ENCODE measurements at regions not wholly inside any gene's neighbourhood (a gene's known extent, or its start where the extent isn't known, plus 50 kb on each side); places are given as distances from the start of the nearest gene placed in this dataset.
"Not testable (repeated sequence)": the region's sequence is repeated elsewhere in the genome, so short reads cannot be mapped to it uniquely, and the experiment has no call there.

DNA sequence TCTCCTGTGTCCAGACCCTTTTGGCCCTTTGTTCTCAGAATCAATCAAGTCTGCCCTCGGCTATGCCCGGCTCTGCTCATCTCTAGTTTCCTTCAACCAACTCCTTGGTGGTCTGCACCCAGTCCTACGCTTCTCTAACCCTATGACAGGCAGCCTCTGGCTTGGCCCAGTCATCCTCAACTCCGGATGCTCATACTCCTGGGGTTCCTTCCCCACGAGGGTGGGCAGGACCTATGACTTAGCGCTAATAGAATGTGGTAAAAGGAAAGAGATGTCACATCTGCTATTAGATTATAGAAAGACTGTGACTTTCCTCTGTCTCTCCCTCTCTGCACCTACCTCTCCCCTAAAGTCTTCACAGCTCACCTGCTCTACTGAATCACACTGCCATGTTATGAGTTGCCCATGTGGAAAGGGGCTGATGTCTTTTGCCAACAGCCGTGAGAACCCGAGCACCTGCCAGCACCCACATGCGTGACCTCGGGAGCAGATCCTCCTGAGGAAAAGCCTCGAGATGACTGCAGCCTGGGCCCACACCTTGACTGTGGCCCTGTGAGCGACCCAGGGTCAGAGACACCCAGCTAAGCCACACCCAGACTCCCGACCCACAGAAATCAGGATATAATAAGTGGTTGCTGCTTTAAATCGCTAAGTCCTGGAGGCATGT lies 334.9 kb downstream of the GADD45G start:
- ATAC-seq: no peak
- Mint-ChIP-seq H3K27ac (no peak overlapping the region), H3K9me3 (no peaks in the 10 kb centered on the region), H3K36me3 (no peaks in the 10 kb centered on the region), H3K4me1 (peaks cover 9% of the 10 kb centered on the region), H3K4me3 (no peak overlapping the region)
- no peak for DNase-seq (ENCODE audit: low spot score in 2 of 2)

DNA sequence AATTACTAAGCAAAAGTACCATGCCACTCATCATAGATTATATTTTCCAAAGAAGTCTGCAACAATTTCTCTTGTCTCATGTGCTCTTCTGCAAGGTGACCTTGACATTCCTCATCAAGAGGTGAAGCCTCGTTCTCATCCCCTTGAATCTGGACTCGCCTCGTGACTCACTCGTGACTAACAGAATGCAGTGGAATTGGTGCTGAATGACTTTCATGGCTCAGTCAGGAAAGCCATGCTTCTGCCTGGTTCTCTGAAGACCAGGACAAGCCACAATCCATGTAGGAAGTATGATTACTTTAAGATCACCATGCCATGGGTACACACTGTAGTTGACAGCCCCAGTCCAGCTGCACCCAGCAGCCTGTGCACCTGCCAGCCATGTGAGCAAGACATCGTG lies 335.8 kb downstream of the GADD45G start:
- no peak for DNase-seq (ENCODE audit: low spot score in 2 of 2)
- H3K27ac Mint-ChIP-seq: no peak overlapping the region
- H3K9me3 Mint-ChIP-seq: no peaks in the 10 kb centered on the region
- no peak for ATAC-seq
- no peaks in the 10 kb centered on the region for H3K36me3 Mint-ChIP-seq
- H3K4me3 Mint-ChIP-seq: no peak overlapping the region
- H3K4me1 Mint-ChIP-seq: peaks cover 9% of the 10 kb centered on the region

DNA sequence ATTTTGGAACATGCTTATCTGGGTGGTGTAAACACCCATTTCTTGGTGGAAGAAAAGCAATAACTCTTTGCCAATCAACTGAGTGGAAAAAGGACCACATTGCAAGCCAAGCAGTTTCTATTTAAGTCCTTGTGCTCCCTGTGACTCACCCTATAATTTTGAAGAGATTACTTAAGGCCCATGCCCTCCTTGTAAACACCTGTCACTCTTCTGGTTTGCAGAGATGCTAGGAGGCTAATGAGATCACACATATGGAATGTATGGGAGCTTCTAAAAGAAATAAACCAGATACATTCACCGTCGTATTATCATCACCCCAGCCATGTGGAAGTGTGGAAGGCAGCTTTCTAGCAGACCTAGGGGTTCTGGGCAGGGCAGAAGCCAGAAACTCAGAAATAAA lies 337.1 kb downstream of the GADD45G start:
- no peaks in the 10 kb centered on the region for H3K36me3 Mint-ChIP-seq
- no peak overlapping the region for H3K4me3 Mint-ChIP-seq
- H3K9me3 Mint-ChIP-seq: no peaks in the 10 kb centered on the region
- no peak for DNase-seq (ENCODE audit: low spot score in 2 of 2)
- peaks cover 9% of the 10 kb centered on the region for H3K4me1 Mint-ChIP-seq
- H3K27ac Mint-ChIP-seq: no peak overlapping the region
- peak; percentile 55 for ATAC-seq

GRCh38 chr9:89942643-89943042 lies 337.8 kb downstream of the GADD45G start:
- DNase-seq (ENCODE audit: low spot score in 2 of 2): no peak
- Mint-ChIP-seq H3K4me1 (peaks cover 10% of the 10 kb centered on the region), H3K9me3 (no peaks in the 10 kb centered on the region), H3K4me3 (no peak overlapping the region), H3K27ac (no peak overlapping the region), H3K36me3 (no peaks in the 10 kb centered on the region)
- ATAC-seq: no peak

- Mint-ChIP-seq H3K4me3 (no peak overlapping the region), H3K4me1 (peaks cover 15% of the 10 kb centered on the region), H3K27ac (no peak overlapping the region)
Observed at GRCh38 chr9:89943309-89943708, 338.5 kb downstream of the GADD45G start.

GRCh38 chr9:89943728-89944127 lies 338.9 kb downstream of the GADD45G start:
- no peak for ATAC-seq
- H3K4me3 Mint-ChIP-seq: no peak overlapping the region
- H3K4me1 Mint-ChIP-seq: peaks cover 15% of the 10 kb centered on the region
- H3K27ac Mint-ChIP-seq: no peak overlapping the region
- no peak for DNase-seq (ENCODE audit: low spot score in 2 of 2)
- no peaks in the 10 kb centered on the region for H3K9me3 Mint-ChIP-seq
- H3K36me3 Mint-ChIP-seq: no peaks in the 10 kb centered on the region

More at GRCh38 chr9:89943309-89943708, 338.5 kb downstream of the GADD45G start:
- DNase-seq (ENCODE audit: low spot score in 2 of 2) (no peak), ATAC-seq (no peak)
- H3K9me3 Mint-ChIP-seq: no peaks in the 10 kb centered on the region
- H3K36me3 Mint-ChIP-seq: no peaks in the 10 kb centered on the region

- no peak overlapping the region for H3K27ac Mint-ChIP-seq
- ATAC-seq: no peak
- no peak for DNase-seq (ENCODE audit: low spot score in 2 of 2)
- H3K36me3 Mint-ChIP-seq: no peaks in the 10 kb centered on the region
- no peaks in the 10 kb centered on the region for H3K9me3 Mint-ChIP-seq
- H3K4me3 Mint-ChIP-seq: no peak overlapping the region
- peaks cover 15% of the 10 kb centered on the region for H3K4me1 Mint-ChIP-seq
Observed at GRCh38 chr9:89945133-89945532, 340.3 kb downstream of the GADD45G start.

GRCh38 chr9:89946741-89947140 lies 341.9 kb downstream of the GADD45G start:
- Mint-ChIP-seq H3K36me3 (no peaks in the 10 kb centered on the region), H3K27ac (no peak overlapping the region), H3K9me3 (no peaks in the 10 kb centered on the region), H3K4me3 (no peak overlapping the region), H3K4me1 (peaks cover 9% of the 10 kb centered on the region)
- no peak for ATAC-seq
- DNase-seq (ENCODE audit: low spot score in 2 of 2): no peak

DNA sequence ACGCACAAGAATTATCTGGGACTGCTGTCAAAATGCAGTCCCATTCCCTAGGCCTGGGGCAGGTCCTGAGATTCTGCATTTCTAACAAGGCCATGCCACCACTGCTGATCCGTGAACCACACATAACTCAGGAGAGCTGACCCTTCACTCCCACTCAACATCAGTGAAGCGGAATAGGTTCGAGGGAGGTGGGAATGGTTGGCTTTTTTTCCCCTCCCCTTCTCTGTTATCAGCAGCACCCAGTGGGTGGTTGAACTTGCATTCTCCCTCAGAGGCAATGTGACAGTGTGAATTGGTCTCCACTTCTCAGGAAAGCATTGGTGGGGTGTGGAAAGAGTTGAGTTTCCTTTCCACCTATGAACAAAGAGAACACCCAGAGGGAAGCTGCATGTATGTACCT lies 344.3 kb downstream of the GADD45G start:
- H3K4me1 Mint-ChIP-seq: peaks cover 18% of the 10 kb centered on the region
- no peak overlapping the region for H3K27ac Mint-ChIP-seq

DNA sequence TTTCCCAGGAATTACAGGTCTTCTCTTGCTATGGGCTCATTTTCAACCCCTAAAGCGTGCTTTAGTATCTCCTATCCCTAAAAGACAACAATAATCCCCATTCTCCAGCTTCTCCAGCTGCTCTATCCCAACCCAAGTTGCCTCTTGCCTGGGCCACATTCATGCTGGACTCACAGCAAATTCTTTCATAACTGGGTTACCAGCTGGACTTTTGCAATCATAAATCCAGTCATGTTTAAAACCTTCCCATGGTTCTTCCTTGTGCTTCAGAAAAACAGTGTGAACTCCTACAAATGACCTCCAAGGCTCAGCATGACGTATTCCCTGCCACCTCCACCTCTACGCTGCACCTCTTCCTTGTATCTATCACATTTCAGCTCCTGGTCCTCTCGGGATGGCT lies 346.9 kb downstream of the GADD45G start:
- Mint-ChIP-seq H3K4me3 (no peak overlapping the region), H3K9me3 (no peaks in the 10 kb centered on the region), H3K27ac (no peak overlapping the region), H3K4me1 (peaks cover 18% of the 10 kb centered on the region), H3K36me3 (no peaks in the 10 kb centered on the region)
- DNase-seq (ENCODE audit: low spot score in 2 of 2) (no peak), ATAC-seq (no peak)

More for the DNA sequence above, 344.3 kb downstream of the GADD45G start:
- Mint-ChIP-seq H3K9me3 (no peaks in the 10 kb centered on the region), H3K36me3 (no peaks in the 10 kb centered on the region), H3K4me3 (no peak overlapping the region)
- DNase-seq (ENCODE audit: low spot score in 2 of 2) (no peak), ATAC-seq (no peak)

GRCh38 chr9:89952401-89952800 lies 347.6 kb downstream of the GADD45G start:
- Mint-ChIP-seq H3K4me1 (peaks cover 18% of the 10 kb centered on the region), H3K9me3 (no peaks in the 10 kb centered on the region), H3K27ac (peak overlapping the region; percentile 74), H3K4me3 (peak overlapping the region; percentile 5), H3K36me3 (no peaks in the 10 kb centered on the region)
- ATAC-seq (peak; percentile 88), DNase-seq (ENCODE audit: low spot score in 2 of 2) (no peak)

GRCh38 chr9:89953263-89953662 lies 348.5 kb downstream of the GADD45G start:
- DNase-seq (ENCODE audit: low spot score in 2 of 2); H3K9me3 Mint-ChIP-seq; H3K4me3 Mint-ChIP-seq; H3K36me3 Mint-ChIP-seq: not testable (repeated sequence)
- Mint-ChIP-seq H3K27ac (peak overlapping the region; percentile 74), H3K4me1 (peaks cover 12% of the 10 kb centered on the region)
- ATAC-seq: peak; percentile 55

GRCh38 chr9:89953824-89954615 lies 349.2 kb downstream of the GADD45G start:
- Mint-ChIP-seq H3K9me3 (no peaks in the 10 kb centered on the region), H3K4me1 (peaks cover 12% of the 10 kb centered on the region), H3K36me3 (no peaks in the 10 kb centered on the region), H3K27ac (no peak overlapping the region), H3K4me3 (no peak overlapping the region)
- no peak for DNase-seq (ENCODE audit: low spot score in 2 of 2)
- ATAC-seq: no peak

- H3K36me3 Mint-ChIP-seq: no peaks in the 10 kb centered on the region
Observed at GRCh38 chr9:89955144-89955543, 350.3 kb downstream of the GADD45G start.

GRCh38 chr9:89955626-89956025 lies 350.8 kb downstream of the GADD45G start:
- no peak overlapping the region for H3K4me3 Mint-ChIP-seq
- H3K36me3 Mint-ChIP-seq: no peaks in the 10 kb centered on the region
- no peaks in the 10 kb centered on the region for H3K9me3 Mint-ChIP-seq
- no peak overlapping the region for H3K27ac Mint-ChIP-seq
- no peak for DNase-seq (ENCODE audit: low spot score in 2 of 2)
- ATAC-seq: no peak
- H3K4me1 Mint-ChIP-seq: peaks cover 12% of the 10 kb centered on the region

More at GRCh38 chr9:89955144-89955543, 350.3 kb downstream of the GADD45G start:
- Mint-ChIP-seq H3K4me1 (peaks cover 12% of the 10 kb centered on the region), H3K27ac (no peak overlapping the region), H3K4me3 (no peak overlapping the region), H3K9me3 (no peaks in the 10 kb centered on the region)
- ATAC-seq (no peak), DNase-seq (ENCODE audit: low spot score in 2 of 2) (no peak)

GRCh38 chr9:89956331-89956730 lies 351.5 kb downstream of the GADD45G start:
- DNase-seq (ENCODE audit: low spot score in 2 of 2): no peak
- no peak overlapping the region for H3K4me3 Mint-ChIP-seq
- H3K27ac Mint-ChIP-seq: no peak overlapping the region
- peaks cover 18% of the 10 kb centered on the region for H3K4me1 Mint-ChIP-seq
- H3K36me3 Mint-ChIP-seq: no peaks in the 10 kb centered on the region
- ATAC-seq: no peak
- no peaks in the 10 kb centered on the region for H3K9me3 Mint-ChIP-seq

Measured in stimulated activated effector memory CD8-positive, alpha-beta T cell treated with anti-CD3 and anti-CD28 coated beads, Interleukin-12 subunit alpha, Interleukin-12 subunit beta, amount 100 ng/mL, for 72 hours (primary cell).